Stimulated activated effector memory CD8-positive, alpha-beta T cell treated with anti-CD3 and anti-CD28 coated beads, Interleukin-12 subunit alpha, Interleukin-12 subunit beta, amount 100 ng/mL, for 72 hours (primary cell): ENCODE measurements at regions not wholly inside any gene's neighbourhood (a gene's known extent, or its start where the extent isn't known, plus 50 kb on each side); places are given as distances from the start of the nearest gene placed in this dataset.

Experiments used
- ATAC-seq: fragments of 150-1000 bp; cut with Tn5 transposase; 2 replicates; pipeline ENCODE4 v1.10.0; 2021
- DNase-seq, 2 donors: peaks; one replicate each; pipeline ENCODE4 v3.0.0; 2021 to 2022; ENCODE audit warnings: low spot score in 2 of 2
- H3K27ac Mint-ChIP-seq: one replicate; pipeline ENCODE4 v1.8.0; 2022; ENCODE audit warnings: mild to moderate bottlenecking, mixed read lengths
- H3K36me3 Mint-ChIP-seq: one replicate; pipeline ENCODE4 v1.8.0; 2022; ENCODE audit warnings: mild to moderate bottlenecking, mixed read lengths
- H3K4me1 Mint-ChIP-seq: one replicate; pipeline ENCODE4 v1.8.0; 2022; ENCODE audit warnings: mixed read lengths
- H3K4me3 Mint-ChIP-seq: one replicate; pipeline ENCODE4 v1.8.0; 2022; ENCODE audit warnings: mild to moderate bottlenecking, mixed read lengths
- H3K9me3 Mint-ChIP-seq: one replicate; pipeline ENCODE4 v1.8.0; 2022; ENCODE audit warnings: mixed read lengths

DNA sequence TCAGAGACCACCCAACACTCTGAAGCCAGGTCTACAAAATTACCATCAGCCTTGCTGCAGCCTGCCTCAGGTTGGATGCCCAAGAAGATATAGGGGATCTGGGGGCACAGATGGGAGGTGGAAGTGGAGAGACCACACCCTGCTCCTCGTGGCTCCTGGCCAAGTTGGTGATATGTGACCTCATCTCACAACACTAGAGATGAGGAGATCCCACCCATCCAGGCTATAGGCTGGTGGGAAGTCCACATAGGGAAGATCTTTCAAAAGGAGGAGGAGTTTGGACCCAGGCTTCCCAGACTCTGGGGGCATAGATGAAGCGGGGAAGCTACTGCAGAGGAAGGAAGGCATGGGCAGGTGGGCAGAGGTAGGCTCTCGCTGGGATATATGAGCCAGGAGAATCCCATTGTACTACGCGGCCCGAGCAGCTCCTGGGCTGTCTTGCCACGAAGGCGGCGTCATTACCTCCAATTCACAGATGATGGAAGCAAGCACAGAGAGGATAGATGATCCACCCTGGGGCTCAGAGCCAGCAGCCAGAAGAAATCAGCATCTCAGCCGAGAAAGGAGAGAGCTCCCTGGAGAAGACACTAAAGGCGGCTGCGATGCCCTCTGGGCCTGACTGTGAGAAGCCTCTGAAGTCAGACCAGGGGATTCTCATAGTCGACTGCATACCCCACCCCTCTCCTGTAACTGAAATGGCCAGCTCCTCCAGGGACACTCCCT is 96.0 kb downstream of the RHOB start:
- Mint-ChIP-seq H3K9me3 (no peaks in the 10 kb centered on the region), H3K4me1 (peaks cover 26% of the 10 kb centered on the region), H3K27ac (peak overlapping the region; percentile 61), H3K36me3 (no peaks in the 10 kb centered on the region), H3K4me3 (no peak overlapping the region)
- DNase-seq (no peak), ATAC-seq (no peak)

DNA sequence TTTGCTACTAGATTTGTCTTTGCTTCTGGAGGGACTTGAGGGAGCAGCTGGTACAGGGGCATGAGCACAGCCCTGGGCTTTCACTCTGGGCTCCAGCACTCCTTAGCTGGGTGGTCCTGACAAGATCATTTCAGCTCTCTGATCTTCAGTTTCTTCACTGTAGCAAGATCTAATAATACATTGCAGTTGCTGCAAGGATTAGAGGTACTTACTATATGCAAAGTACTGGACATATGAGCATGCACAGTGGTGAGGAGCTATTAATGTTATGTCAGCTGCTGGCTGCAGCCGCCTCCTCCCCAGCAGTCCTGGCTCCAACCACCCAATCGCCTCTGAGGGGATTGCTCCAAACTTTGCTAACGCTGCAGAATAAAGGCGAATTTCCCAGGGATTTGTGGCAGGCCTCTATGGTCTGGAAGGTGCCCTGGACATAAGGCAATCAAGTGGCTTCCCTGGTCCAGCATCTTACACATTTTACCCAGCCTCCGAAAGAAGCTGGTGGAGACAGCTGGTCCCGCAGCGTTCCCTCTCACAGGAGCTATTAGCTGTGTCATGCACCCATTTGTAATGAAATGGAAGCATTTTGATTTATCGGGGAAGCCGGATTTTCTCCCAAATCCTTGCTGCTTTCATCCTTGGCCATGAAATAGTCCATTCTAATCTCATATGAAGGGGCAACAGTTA is 96.7 kb downstream of the RHOB start:
- H3K9me3 Mint-ChIP-seq, result no peaks in the 10 kb centered on the region
- H3K4me3 Mint-ChIP-seq, result no peak overlapping the region
- no peak for DNase-seq
- H3K36me3 Mint-ChIP-seq, result no peaks in the 10 kb centered on the region
- peaks cover 20% of the 10 kb centered on the region for H3K4me1 Mint-ChIP-seq
- no peak for ATAC-seq
- no peak overlapping the region for H3K27ac Mint-ChIP-seq

DNA sequence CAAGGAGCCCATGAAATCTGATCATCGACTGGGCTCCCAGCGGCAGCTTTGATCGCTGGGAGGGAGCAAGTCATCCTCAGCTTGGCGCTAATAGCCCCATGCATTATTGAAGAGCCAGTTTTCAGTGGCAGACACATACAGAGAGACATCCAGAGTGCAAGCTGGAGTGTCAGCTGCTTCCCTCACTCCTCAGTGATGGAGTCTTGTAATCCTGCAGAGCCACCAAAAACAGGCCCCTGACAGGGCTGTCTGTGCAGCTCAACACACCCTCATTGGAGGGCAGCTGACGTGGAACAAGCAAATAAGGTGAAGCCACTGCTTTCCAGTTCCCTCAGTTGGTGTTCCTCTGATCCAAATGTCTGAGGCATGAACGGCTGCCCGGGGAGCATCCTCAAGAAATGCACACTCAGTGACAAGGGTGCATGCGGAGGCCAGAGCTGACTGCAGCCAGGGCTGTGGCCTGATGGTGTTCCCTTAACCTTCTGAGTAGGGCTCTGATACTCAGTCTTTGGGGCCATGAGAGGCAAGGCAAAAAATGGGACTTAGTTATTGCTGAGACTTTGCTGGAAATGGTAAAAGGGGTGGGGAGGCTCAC is 97.4 kb downstream of the RHOB start:
- no peak for ATAC-seq

DNA sequence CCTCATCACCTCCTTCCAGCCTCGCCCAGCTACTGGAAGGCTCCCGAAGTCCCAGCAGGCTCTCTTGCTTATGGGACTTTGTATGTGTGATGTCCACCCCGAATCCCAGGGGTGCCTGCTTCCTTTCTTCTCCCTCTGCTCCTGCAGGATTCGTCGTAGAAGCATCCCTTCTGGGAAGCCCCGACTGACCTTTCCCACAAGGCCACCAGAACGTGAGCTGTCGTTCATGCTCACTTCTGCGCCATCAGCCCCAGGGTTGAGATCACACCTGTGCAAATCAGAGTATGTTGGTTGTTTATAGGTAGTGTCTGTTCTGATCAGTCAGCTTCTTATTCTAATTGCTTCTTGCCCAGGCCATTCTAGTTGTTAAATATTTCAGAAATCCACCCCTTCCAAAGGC is 101.8 kb downstream of the HS1BP3 start:
- H3K4me3 Mint-ChIP-seq, result no peak overlapping the region
- no peaks in the 10 kb centered on the region for H3K9me3 Mint-ChIP-seq
- H3K4me1 Mint-ChIP-seq, result peaks cover 6% of the 10 kb centered on the region
- H3K27ac Mint-ChIP-seq, result no peak overlapping the region
- ATAC-seq (no peak), DNase-seq (no peak)
- no peaks in the 10 kb centered on the region for H3K36me3 Mint-ChIP-seq

More for the DNA sequence above, 97.4 kb downstream of the RHOB start:
- no peak overlapping the region for H3K4me3 Mint-ChIP-seq
- H3K4me1 Mint-ChIP-seq, result peaks cover 13% of the 10 kb centered on the region
- H3K9me3 Mint-ChIP-seq, result no peaks in the 10 kb centered on the region
- H3K27ac Mint-ChIP-seq, result no peak overlapping the region
- no peaks in the 10 kb centered on the region for H3K36me3 Mint-ChIP-seq
- DNase-seq, result no peak

DNA sequence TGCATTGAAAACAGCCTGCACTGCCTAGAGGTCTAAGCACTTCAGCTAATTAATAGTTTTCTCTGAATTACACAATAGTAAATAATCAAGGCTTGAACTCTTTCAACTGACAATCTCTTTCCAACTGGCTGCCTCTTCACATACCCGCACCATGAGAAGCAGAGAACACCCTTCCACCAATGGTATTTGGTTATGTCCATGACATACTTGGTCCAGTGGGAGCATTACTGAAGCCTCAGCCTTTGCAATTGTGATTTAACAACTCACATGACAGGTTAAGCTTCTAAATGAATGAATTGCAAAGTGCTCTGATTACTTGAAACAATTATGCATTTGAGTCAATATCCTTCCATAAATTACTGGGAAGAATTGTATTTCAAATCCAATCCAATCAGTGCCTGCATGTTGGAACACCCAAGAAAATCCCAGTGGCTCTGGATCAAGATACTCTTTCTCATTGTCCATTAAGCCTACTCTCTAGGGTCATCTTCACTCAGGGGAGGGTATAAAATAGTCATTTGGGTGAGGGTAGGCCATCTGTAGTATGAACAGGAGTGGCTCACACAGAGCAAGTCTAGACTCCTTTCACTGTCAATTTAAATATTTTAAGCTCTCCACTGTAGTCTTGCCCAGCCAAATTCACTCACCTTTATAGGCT is 101.1 kb downstream of the HS1BP3 start:
- no peak overlapping the region for H3K4me3 Mint-ChIP-seq
- H3K27ac Mint-ChIP-seq, result no peak overlapping the region
- ATAC-seq, result no peak
- no peaks in the 10 kb centered on the region for H3K9me3 Mint-ChIP-seq
- H3K4me1 Mint-ChIP-seq, result peaks cover 6% of the 10 kb centered on the region
- DNase-seq, result no peak
- H3K36me3 Mint-ChIP-seq, result no peaks in the 10 kb centered on the region

DNA sequence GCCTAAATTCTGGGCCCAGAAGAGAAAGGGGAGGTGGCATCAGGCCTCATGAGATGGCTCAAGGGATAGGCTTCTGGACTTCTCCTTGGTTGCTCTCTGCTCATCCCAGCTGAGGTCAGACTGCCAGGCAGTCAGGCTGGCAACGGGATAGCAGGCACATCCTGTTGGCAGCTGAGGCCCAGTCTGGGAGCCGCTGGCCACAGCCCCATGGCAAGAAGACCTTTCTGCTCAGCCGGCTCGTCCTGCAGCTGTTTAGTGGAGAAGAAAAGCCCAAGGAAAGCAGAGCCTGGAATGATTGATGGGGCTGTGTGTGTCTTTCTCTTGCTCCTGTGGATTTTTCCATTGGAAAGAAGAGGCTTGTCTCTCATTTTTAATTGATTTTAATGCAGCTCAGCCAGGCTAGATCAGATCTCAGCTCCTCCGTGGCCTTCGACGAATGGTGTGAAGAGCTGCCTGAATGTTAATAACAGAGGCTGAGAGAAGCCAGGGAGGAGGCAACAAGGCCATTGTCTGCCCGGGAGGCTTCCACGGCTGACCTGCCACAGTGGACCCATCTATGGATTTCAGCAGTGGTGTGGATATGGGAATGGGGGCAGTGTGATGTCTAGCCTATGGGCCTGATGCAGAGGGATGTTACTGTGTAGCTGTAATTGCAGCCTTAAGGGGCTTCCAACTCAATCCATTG is 99.5 kb downstream of the HS1BP3 start:
- DNase-seq (no peak), ATAC-seq (no peak)
- H3K36me3 Mint-ChIP-seq, result no peaks in the 10 kb centered on the region
- H3K9me3 Mint-ChIP-seq, result no peaks in the 10 kb centered on the region
- H3K4me1 Mint-ChIP-seq, result peaks cover 6% of the 10 kb centered on the region
- H3K27ac Mint-ChIP-seq, result no peak overlapping the region
- no peak overlapping the region for H3K4me3 Mint-ChIP-seq

DNA sequence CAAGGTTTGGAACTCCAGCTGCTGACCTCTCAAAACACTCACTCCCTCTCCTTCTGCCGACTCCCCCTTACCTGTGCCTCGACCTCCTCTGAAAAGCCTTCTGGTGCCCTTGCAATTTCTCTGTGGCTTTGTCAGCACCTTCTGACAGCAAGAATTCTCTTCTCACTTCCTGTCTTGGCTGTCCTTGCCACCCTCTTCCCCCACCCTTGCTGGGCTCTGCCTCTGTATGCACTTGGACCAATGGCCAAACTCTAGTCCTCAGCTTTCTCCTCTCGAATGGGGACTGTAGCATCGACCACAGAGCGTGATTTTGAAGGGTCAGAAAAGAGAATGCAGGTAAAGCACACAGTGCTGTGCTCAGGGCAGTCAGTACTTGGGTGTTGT is 99.0 kb downstream of the HS1BP3 start:
- Mint-ChIP-seq H3K27ac (no peak overlapping the region), H3K4me3 (no peak overlapping the region), H3K4me1 (peaks cover 6% of the 10 kb centered on the region), H3K36me3 (no peaks in the 10 kb centered on the region), H3K9me3 (no peaks in the 10 kb centered on the region)
- DNase-seq (no peak), ATAC-seq (no peak)

DNA sequence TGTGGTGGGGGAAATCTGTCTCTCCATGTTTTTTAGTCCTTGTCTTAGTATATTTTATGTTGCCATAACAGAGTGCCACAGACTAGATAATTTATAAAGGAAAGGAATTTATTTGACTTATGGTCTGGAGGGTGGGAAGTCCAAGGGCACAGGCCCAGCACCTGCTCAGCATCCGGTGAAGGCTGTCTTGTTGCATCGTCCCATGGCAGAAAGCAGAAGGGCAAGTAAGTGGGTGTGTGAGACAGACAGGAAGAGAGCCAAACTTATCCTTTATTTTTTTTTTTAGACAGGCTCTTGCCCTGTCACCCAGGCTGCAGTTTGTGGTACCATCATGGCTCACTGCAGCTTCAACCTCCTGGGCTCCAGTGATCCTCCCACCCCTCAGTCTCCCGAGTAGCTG is 98.1 kb downstream of the HS1BP3 start:
- no peak overlapping the region for H3K27ac Mint-ChIP-seq
- ATAC-seq (no peak), DNase-seq (no peak)
- H3K4me3 Mint-ChIP-seq, result no peak overlapping the region
- no peaks in the 10 kb centered on the region for H3K36me3 Mint-ChIP-seq
- H3K4me1 Mint-ChIP-seq, result peaks cover 6% of the 10 kb centered on the region
- H3K9me3 Mint-ChIP-seq, result no peaks in the 10 kb centered on the region

DNA sequence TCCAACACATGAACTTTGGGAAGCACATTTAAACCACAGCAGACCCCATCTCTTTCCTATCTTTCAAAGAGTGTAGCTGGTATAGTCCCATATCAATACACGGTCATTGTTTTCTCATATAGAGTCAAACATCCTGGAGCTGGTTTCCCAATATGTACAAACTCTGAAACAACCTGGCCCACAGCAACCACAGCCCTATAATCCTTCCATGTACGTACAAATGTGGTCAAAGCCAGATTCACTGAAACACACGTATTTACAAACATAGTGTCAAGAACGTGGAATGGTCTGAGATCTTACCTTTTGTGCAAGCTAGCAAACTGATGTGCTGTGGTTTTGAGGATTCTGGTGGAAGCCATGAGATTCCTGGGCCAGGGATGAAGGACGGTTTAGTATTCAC is 97.3 kb downstream of the HS1BP3 start:
- DNase-seq (no peak), ATAC-seq (no peak)
- Mint-ChIP-seq H3K9me3 (no peaks in the 10 kb centered on the region), H3K36me3 (no peaks in the 10 kb centered on the region), H3K4me3 (no peak overlapping the region), H3K27ac (no peak overlapping the region), H3K4me1 (peaks cover 6% of the 10 kb centered on the region)

DNA sequence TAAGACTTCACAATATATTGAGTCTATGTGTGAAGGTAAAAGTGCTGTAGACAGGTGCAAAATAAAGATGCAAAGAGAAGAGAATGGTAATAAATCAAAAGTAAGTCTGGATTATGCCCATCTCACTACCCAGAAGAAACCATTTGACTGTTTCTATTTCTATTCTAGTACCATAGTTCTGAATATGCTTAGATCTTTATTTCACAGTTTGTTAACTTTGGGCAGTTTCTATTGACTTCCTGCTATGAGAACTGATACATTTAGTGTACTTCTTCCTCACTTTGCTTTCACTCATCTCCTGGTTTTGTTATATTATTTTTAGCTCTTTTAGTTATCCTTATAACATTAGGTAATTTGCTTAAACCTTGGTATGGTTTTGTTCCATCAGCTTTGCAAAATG is 94.9 kb downstream of the HS1BP3 start:
- ATAC-seq (no peak), DNase-seq (no peak)
- H3K27ac Mint-ChIP-seq, result no peak overlapping the region
- no peaks in the 10 kb centered on the region for H3K9me3 Mint-ChIP-seq
- H3K4me3 Mint-ChIP-seq, result no peak overlapping the region
- peaks cover 6% of the 10 kb centered on the region for H3K4me1 Mint-ChIP-seq
- no peaks in the 10 kb centered on the region for H3K36me3 Mint-ChIP-seq

DNA sequence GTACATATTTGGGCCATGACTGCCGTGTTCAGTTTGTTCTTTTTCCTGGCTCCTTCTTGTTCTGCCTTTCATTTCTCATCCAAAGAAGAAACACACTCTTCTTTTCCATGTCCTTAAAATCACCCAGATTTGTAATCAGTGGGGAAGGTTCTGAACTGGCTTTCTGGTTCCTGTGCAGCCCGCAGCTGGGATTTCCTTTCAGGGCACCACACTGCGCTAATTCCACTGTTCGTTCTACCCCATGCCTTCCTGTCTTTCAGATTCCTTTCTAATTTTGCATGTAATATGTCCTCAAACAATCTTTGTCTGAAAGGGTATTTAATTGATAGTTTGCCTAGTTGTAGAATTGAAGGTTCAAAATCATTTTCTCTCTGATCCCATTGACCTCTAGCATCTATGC is 94.1 kb downstream of the HS1BP3 start:
- no peaks in the 10 kb centered on the region for H3K9me3 Mint-ChIP-seq
- DNase-seq, result no peak
- no peaks in the 10 kb centered on the region for H3K36me3 Mint-ChIP-seq
- no peak for ATAC-seq
- H3K4me1 Mint-ChIP-seq, result peaks cover 4% of the 10 kb centered on the region
- no peak overlapping the region for H3K27ac Mint-ChIP-seq
- H3K4me3 Mint-ChIP-seq, result no peak overlapping the region

DNA sequence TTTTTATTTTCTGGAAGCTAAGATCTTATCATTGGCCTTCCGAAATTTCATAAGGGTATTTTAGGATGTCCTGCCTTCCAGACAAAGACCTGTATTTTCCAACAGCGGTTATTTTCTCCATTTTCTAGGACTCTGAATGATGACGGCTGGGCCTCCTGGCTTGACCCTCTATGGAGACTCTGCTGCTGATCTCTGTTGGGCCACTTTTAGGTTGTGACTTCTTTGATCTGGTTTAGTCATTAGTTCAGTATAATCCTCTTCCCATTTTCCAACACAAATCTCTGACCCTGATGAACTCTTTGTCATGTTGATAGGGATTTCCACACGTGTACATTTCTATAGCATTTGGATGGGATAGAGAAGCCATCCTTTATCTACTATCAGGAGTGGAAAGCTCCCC is 93.7 kb downstream of the HS1BP3 start:
- H3K36me3 Mint-ChIP-seq, result no peaks in the 10 kb centered on the region
- ATAC-seq (no peak), DNase-seq (no peak)
- no peaks in the 10 kb centered on the region for H3K4me1 Mint-ChIP-seq
- H3K4me3 Mint-ChIP-seq, result no peak overlapping the region
- no peak overlapping the region for H3K27ac Mint-ChIP-seq
- no peaks in the 10 kb centered on the region for H3K9me3 Mint-ChIP-seq

DNA sequence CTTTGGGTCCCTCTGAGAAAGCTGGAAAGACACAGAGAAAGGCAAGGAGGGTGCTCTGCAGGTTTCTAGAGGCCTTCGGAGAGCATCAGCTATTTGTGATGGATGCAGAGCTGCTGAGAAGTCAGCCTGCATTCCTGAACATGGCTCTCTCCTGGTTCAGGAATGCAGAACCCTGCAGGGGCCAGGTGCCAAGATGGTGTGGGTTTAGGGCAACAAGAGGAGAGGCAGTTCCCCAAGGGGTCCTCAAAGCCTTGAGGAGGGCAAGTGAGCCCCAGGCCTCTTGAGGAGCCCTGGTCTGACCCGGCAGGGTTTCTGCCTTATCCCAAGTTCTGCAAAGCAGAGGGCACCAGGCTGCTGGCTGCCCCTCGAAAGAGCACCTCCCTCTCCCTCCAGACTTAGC is 93.3 kb downstream of the HS1BP3 start:
- DNase-seq, result no peak
- no peaks in the 10 kb centered on the region for H3K9me3 Mint-ChIP-seq
- no peak overlapping the region for H3K27ac Mint-ChIP-seq
- ATAC-seq, result no peak
- no peaks in the 10 kb centered on the region for H3K4me1 Mint-ChIP-seq
- no peaks in the 10 kb centered on the region for H3K36me3 Mint-ChIP-seq
- no peak overlapping the region for H3K4me3 Mint-ChIP-seq

DNA sequence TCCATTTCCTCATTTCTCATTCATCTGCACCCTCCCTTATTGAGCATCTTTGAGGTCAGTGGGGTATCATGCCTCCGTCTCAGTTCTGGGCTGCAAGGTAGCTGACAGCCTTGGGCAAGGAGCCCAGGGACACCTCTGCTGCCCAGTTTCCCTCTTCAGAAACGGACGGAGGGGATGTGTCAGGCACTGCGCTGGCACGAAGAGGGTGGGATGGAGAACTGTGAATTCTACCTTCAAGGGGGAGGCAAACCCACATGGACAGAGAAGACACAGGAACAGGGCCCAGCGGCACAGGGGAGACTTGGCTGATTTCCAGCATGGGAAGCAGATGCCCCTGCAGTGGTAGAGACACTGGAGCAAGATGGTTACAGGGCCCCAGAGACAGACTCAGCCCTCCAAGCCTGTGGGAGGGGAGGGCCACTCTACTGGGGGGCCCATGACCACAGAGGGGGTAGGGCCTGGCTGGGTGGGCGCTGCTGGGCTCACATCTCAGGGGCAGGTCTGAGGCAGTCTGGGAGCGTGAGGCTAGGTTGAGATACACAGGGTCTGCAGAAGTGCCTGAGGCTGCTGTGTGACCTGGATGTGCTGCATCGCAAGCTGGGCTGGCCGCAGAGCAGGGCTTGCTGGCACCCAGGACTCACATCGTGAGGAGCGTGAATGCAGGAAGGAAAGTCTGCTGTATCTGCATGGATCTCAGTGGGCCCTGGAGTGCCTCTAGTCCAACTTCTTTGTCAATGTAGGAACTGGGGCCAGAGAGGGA is 92.3 kb downstream of the HS1BP3 start:
- Mint-ChIP-seq H3K4me3 (no peak overlapping the region), H3K9me3 (no peaks in the 10 kb centered on the region), H3K36me3 (no peaks in the 10 kb centered on the region), H3K27ac (no peak overlapping the region), H3K4me1 (no peaks in the 10 kb centered on the region)
- ATAC-seq (no peak), DNase-seq (no peak)

DNA sequence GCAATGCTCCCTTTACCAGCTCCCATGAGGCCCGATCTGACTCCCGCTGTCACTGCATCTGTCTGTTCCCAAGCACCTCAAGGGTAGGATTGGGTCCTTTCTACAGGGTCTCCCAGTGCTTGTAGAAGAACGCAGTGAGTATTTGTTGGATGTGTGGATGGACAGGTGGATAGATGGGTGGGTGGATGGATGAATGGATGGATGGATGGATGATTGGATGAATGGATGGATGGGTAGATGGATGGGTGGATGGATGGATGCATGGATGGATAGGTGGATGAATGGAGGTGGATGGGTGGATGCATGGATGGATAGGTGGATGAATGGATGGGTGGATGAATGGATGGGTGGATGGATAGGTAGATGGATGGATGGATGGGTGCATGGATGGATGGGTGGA is 91.6 kb downstream of the HS1BP3 start:
- no peak overlapping the region for H3K4me3 Mint-ChIP-seq
- no peak for ATAC-seq
- no peaks in the 10 kb centered on the region for H3K4me1 Mint-ChIP-seq
- no peaks in the 10 kb centered on the region for H3K36me3 Mint-ChIP-seq
- H3K9me3 Mint-ChIP-seq, result no peaks in the 10 kb centered on the region
- DNase-seq, result no peak
- H3K27ac Mint-ChIP-seq, result no peak overlapping the region
